IPS-NIHi7 (cell line): ENCODE measurements at regions not wholly inside any gene's neighbourhood (a gene's known extent, or its start where the extent isn't known, plus 50 kb on each side); places are given as distances from the start of the nearest gene placed in this dataset.

ENCODE experiments used
- DNase-seq: peaks from one replicate; pipeline ENCODE4 v3.0.0; 2012; ENCODE audit warnings: mixed read lengths; ENCODE audit errors: extremely low spot score

DNA sequence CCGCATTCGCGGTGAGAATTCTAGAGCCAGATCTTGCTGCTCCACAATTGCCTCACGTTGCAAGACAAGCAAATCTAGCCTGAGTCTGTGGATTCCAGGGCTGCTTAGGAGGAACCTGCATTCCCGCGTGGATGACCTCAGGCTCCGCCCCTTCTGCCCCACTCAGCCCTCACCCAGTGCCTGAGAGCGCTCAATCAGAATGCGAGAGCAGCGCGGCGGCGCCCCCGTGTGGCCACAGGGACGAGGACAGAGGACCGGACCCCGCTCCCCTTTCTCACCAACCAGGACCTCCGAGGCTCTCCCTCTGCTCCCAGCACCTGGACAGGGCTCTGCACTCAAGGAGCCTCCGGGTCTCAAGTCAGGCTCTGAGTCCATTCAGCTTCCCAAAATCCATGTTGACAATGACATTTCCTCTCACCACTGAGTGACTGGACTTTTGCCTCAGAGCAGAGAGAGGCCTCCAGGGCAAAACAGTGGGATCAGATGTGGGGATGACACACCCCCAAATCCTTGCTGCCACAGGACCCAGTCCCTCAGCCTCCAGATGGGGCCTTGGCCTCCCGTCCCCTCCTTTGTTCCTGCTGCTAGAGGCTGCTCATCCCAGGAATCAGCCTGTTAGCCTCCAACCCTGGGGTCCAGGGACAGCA lies 52.0 kb downstream of the RPP21 start:
- peak; percentile 97 for DNase-seq

DNA sequence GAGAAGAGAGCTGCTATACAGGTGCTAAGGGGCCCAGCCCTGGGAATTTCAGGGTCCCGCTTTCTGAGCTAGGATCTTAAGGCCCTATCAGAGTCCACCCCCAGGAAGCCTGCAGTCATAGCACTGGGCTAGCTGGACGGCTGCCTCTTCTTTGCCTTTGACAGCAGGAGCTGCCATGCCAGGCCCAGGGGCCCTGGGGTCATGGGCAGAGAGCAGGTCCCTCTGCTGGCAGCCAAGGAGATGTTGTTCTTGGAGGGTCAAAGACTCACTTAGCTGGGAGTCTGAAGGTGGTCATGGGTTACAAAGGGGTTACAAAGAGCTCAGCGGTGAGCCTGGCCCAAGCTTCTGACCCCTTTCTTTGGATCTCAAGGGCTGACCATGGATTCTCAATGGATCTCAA lies 52.7 kb downstream of the RPP21 start:
- DNase-seq, result peak; percentile 31

DNA sequence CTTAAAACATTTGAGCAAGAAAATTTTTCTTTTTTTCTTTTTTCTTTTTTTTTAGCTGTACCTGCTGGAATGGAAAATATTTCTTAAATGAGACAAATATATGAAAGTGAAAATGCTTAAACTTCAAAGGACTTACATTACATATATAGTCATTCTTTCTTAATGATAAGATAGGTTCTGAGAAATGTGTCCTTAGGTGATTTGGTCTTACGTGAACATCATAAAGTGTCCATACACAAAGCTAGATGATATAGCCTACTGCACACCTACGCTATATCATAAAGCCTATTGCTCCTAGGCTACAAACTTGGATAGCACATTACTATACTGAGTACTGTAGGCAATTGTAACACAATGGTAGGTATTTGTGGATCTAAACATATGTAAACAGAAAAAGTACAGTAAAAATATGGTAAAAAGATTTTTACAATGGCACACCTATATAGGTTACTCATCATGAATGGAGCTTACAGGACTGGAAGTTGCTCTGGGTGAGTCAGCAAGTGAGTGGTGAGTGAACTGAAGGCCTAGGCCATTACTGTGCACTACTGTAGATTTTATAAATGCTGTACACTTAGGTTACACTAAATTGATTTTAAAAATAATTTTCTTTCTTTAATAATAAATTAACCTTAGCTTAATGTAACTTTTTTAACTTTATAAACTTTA lies 54.6 kb downstream of the RPP21 start:
- no peak for DNase-seq

DNA sequence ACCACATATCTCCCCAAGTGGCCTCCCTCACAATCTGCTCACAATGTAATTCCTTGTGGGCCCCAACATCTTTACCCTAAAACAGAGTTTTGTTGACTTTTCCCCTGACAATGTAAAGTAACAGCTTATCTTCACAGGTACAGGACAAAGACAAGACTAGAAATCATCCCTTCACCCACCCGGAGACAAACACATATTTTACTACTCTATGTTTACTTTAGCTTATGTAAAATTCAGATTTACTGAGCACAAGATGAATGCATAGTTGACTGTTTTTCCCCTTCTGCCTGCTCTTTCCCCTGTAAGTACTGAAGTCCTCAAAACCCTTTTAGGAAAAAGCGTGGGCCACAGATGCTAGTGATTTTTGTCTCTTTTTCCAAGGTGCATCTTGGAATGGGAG lies 61.0 kb downstream of the RPP21 start:
- DNase-seq, result no peak

DNA sequence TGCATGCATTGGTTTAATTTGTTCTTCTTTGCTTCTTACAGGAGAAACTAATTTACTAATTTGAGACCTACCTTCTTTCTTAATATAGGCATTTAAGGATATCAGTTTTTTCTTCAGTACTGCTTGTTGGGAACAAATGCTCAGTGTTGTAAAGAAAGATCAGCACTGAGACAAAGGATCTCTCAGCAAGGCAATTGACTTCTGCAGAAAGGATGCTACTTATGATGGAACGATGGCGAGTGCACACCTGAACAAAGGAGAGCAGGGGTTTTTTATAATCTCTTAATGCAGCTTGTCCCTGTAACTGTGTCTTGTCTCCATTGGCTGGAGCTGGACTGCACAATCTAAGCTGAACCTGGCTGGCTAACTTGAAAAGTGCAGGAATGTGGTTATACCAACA lies 64.2 kb downstream of the RPP21 start:
- DNase-seq, result no peak

DNA sequence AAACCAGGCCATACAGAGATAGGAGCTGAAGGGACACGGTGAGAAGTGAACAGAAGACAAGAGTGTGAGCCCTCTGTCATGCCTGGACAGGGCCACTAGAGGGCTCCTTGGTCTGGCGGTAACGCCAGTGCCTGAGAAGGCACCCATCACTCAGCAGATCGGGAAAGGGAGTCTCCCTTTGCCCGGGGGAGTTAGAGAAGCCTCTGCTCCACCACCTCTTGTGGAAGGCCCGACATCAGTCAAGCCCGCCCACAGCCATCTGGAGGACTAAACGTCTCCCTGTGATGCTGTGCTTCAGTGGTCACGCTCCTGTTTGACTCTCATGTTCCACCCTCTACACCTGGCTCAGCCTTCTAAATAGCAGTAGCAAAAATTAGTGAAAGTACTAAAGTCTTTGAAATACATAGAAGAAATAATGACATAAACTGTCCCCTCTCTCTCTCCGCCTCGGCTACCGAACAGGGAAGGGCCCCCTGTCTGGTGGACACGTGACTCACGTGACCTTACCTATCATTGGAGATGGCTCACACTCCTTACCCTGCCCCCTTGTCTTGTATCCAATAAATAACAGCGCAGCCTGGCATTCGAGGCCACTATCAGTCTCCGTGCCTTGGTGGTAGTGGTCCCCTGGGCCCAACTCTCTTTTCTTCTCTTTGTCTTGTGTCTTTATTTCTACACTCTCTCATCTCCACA lies 66.7 kb downstream of the RPP21 start:
- DNase-seq, result peak; percentile 41

DNA sequence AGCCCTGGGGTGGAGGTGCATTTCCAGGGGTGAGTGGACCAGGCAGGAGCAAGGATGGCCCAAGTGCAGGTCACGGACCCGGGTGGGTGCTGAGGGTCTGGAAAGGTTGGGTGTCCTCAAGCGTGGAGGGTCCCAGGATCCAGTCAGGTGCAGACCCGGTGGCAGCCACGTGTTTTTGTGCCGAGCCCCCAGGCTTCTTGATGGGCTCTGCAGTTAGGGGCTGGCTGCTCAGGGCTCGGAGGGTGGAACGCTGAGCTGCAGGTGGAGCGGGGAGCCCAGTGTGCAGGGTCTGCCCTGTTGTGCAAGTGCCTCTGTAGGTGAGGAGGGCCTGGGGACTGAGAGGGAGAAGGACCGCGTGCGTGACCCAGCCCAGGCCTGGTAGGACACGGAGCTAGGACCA lies 70.9 kb upstream of the HLA-E start:
- DNase-seq, result no peak

DNA sequence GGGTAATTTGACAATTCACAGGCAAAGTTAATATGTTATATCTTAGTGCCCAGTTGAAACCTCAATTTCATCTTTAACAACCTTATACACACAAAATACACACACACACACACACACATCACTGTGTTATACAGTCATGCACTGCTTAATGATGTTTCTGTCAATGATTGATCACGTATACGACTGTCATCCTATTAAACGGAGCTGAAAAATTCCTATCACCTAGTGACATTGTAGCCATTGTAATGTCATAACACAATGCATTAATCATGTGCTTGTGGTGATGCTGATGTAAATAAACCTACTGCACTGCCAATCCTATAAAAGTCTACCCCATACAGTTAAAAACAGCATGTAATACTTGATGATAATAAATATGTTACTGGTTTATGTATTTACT lies 64.8 kb upstream of the HLA-E start:
- DNase-seq, result no peak
